OCI-LY3 (cell line): ENCODE measurements at regions not wholly inside any gene's neighbourhood (a gene's known extent, or its start where the extent isn't known, plus 50 kb on each side); places are given as distances from the start of the nearest gene placed in this dataset.

Source experiments
- CTCF ChIP-seq: fragments of 200-600, 300-600 bp; sonication (generic); IDR thresholded peaks from 2 replicates; pipeline ENCODE4 v1.5.1; 2014; ENCODE audit warnings: antibody characterized with exemption, low read length, low read depth
- EZH2phosphoT487 ChIP-seq: fragments of 200-600 bp; shearing (Covaris generic); IDR thresholded peaks from 2 replicates; pipeline ENCODE4 v1.6.1; 2018; ENCODE audit warnings: antibody characterized with exemption, mixed run types, low read depth

- TF ChIP-seq CTCF (no peak), EZH2phosphoT487 (no peak)
These were observed 91.0 kb downstream of the SIPA1L2 start for GRCh38 chr1:232538943-232539302.
